Astrocyte (in vitro differentiated cells and primary cell): ENCODE measurements at regions not wholly inside any gene's neighbourhood (a gene's known extent, or its start where the extent isn't known, plus 50 kb on each side); places are given as distances from the start of the nearest gene placed in this dataset.
A peak's percentile ranks its signal among the peaks of the same experiment; 100 is the strongest.

ENCODE experiments used
- DNase-seq: peaks from one replicate; pipeline ENCODE4 v3.0.0-alpha.2; 2010; ENCODE audit warnings: low read depth
- FAIRE-seq: peaks from 2 replicates; lab custom pipeline; 2011; peaks lifted over from hg19 to GRCh38; lab: Jason Lieb, UNC
- H2AFZ ChIP-seq: 2 replicates; pipeline ENCODE4 v1.6.0; 2012; ENCODE audit warnings: low read depth, low read length, inconsistent platforms
- H3K27ac ChIP-seq: 2 replicates; pipeline ENCODE4 v1.5.1; 2011; ENCODE audit warnings: low read depth, low read length, inconsistent platforms
- H3K27me3 ChIP-seq: 2 replicates; pipeline ENCODE4 v1.6.0; 2011; ENCODE audit warnings: low read length, inconsistent platforms; ENCODE audit not compliant: insufficient read depth
- H3K36me3 ChIP-seq: 2 replicates; pipeline ENCODE4 v1.5.1; 2011; ENCODE audit warnings: low read length, inconsistent platforms; ENCODE audit not compliant: insufficient read depth
- H3K4me1 ChIP-seq: 2 replicates; pipeline ENCODE4 v1.5.1; 2011; ENCODE audit warnings: low read length, inconsistent platforms; ENCODE audit not compliant: insufficient read depth
- H3K4me2 ChIP-seq: 2 replicates; pipeline ENCODE4 v1.6.0; 2012; ENCODE audit warnings: low read length, inconsistent platforms
- H3K4me3 ChIP-seq: 2 replicates; pipeline ENCODE4 v1.5.1; 2011; ENCODE audit warnings: low read depth, mild to moderate bottlenecking, low read length, inconsistent platforms; ENCODE audit not compliant: insufficient read depth
- H3K79me2 ChIP-seq: 2 replicates; pipeline ENCODE4 v1.6.0; 2012; ENCODE audit warnings: mild to moderate bottlenecking, low read length, inconsistent platforms; ENCODE audit not compliant: insufficient read depth
- H3K9ac ChIP-seq: 2 replicates; pipeline ENCODE4 v1.6.0; 2012; ENCODE audit warnings: mild to moderate bottlenecking, low read length, inconsistent platforms
- H3K9me3 ChIP-seq: 2 replicates; pipeline ENCODE4 v1.5.1; 2012; ENCODE audit warnings: low read depth, mild to moderate bottlenecking, low read length, inconsistent platforms; ENCODE audit not compliant: insufficient read depth
- H4K20me1 ChIP-seq: 2 replicates; pipeline ENCODE4 v1.6.0; 2012; ENCODE audit warnings: low read length, inconsistent platforms; ENCODE audit not compliant: insufficient read depth
- H3K27ac Mint-ChIP-seq: one replicate; pipeline ENCODE4 v1.8.0; 2021; ENCODE audit warnings: mild to moderate bottlenecking, mixed read lengths; ENCODE audit not compliant: unreplicated experiment
- H3K27me3 Mint-ChIP-seq: one replicate; pipeline ENCODE4 v1.8.0; 2021; ENCODE audit warnings: low read depth, mixed read lengths; ENCODE audit not compliant: unreplicated experiment
- H3K36me3 Mint-ChIP-seq: one replicate; pipeline ENCODE4 v1.8.0; 2021; ENCODE audit warnings: low read depth, mixed read lengths; ENCODE audit not compliant: unreplicated experiment
- H3K4me1 Mint-ChIP-seq: one replicate; pipeline ENCODE4 v1.8.0; 2021; ENCODE audit warnings: low read depth, mixed read lengths; ENCODE audit not compliant: unreplicated experiment
- H3K4me3 Mint-ChIP-seq: one replicate; pipeline ENCODE4 v1.8.0; 2021; ENCODE audit warnings: mild to moderate bottlenecking, moderate library complexity, mixed read lengths; ENCODE audit not compliant: unreplicated experiment
- H3K9me3 Mint-ChIP-seq: one replicate; pipeline ENCODE4 v1.8.0; 2021; ENCODE audit warnings: mild to moderate bottlenecking, mixed read lengths; ENCODE audit not compliant: unreplicated experiment
- EZH2 ChIP-seq: IDR thresholded peaks from 2 replicates; pipeline ENCODE4 v1.6.1; 2012; ENCODE audit warnings: mild to moderate bottlenecking, low read length, inconsistent platforms; ENCODE audit not compliant: insufficient read depth
- TF ChIP-seq, protein P1 (sequence below): IDR thresholded peaks from 2 replicates; pipeline ENCODE4 v1.5.1; 2011; ENCODE audit warnings: low read depth, mild to moderate bottlenecking, inconsistent platforms, low read length, moderate library complexity; ENCODE audit not compliant: insufficient read depth

DNA sequence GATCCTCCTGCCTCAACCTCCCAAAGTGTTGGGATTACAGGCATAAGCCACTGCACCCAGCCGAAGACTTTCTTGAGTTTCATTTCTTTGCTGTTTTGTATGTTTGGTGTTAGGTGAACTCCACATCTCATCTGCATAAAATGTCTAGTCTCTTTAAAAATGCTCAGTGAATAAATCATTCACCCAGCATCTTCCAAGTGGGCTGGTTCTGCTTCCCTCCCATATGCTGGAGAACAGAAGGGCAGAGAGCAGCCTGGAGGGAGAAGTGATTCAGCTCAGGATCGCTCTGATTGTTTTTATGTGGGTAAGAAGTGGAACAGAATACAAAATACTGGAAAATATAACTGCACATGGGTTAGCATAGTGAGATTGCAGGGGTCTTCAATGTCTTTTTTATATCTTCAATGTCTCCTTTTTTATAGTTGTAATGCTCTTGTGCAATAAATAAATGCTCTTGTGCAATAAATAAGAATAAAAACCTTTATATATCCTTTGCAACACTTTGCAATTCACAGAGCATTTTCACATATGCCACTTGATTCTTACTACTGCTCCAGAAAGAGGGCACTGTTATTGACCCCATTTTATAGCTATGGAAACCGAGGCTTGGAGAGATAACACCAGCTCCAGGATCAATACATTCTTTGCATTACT is 253.0 kb upstream of the NCKAP5 start:
- H3K4me3 ChIP-seq, result no peak overlapping the region
- H3K27me3 ChIP-seq, result no peaks in the 10 kb centered on the region
- peak overlapping the region; percentile 10 for H3K9ac ChIP-seq
- peaks cover 2% of the 10 kb centered on the region for H3K9me3 Mint-ChIP-seq
- no peak overlapping the region for H3K4me3 Mint-ChIP-seq
- no peak overlapping the region for H3K27ac Mint-ChIP-seq
- H3K27me3 Mint-ChIP-seq, result no peaks in the 10 kb centered on the region
- no peaks in the 10 kb centered on the region for H3K36me3 ChIP-seq
- peak; percentile 26 for FAIRE-seq
- H3K4me1 ChIP-seq, result peaks cover 39% of the 10 kb centered on the region
- DNase-seq, result peak; percentile 86
- H3K4me2 ChIP-seq, result peak overlapping the region; percentile 29
- no peak for TF ChIP-seq EZH2
- H3K36me3 Mint-ChIP-seq, result peaks cover under 1% of the 10 kb centered on the region
- H3K27ac ChIP-seq, result peak overlapping the region; percentile 37
- H3K79me2 ChIP-seq, result no peaks in the 10 kb centered on the region
- no peaks in the 10 kb centered on the region for H4K20me1 ChIP-seq
- peaks cover 36% of the 10 kb centered on the region for H3K4me1 Mint-ChIP-seq
- no peak overlapping the region for H2AFZ ChIP-seq
- H3K9me3 ChIP-seq, result no peaks in the 10 kb centered on the region

DNA sequence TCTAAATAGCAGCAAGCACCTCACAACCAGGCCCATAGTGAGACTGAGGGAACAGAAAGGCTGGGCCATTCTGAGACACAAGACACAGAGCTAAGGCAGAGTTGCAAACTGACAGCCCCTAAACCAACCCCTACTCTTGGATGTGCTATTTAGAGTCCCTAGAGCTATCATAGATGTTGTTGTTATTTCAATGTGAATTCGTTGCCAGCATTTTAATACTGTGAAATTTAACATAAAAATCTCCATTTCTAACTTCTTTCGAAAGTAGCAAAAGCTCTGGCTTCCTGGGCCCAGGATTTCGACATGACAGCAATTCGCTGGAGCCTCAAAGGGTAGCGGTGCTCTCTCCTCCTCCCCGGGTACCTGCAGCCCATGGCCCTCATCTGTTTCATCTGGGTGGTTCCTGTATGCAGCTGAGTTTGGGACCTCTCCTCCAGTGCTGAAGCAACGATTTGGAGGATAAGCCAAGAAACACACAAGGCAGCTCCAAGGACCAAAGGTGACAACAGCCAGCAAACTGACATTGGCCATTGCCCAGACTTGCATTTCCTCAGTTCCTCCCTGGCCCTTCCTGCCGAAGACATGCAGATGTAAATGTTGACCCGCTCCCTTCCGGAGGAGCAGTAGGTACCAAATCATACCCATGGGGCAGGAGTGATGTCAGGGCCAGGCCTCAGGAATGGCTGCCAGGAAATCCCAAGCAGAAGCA is 254.4 kb upstream of the NCKAP5 start:
- no peak overlapping the region for H3K4me2 ChIP-seq
- H3K9me3 ChIP-seq, result no peaks in the 10 kb centered on the region
- no peak for TF ChIP-seq EZH2
- TF ChIP-seq, protein P1, sequence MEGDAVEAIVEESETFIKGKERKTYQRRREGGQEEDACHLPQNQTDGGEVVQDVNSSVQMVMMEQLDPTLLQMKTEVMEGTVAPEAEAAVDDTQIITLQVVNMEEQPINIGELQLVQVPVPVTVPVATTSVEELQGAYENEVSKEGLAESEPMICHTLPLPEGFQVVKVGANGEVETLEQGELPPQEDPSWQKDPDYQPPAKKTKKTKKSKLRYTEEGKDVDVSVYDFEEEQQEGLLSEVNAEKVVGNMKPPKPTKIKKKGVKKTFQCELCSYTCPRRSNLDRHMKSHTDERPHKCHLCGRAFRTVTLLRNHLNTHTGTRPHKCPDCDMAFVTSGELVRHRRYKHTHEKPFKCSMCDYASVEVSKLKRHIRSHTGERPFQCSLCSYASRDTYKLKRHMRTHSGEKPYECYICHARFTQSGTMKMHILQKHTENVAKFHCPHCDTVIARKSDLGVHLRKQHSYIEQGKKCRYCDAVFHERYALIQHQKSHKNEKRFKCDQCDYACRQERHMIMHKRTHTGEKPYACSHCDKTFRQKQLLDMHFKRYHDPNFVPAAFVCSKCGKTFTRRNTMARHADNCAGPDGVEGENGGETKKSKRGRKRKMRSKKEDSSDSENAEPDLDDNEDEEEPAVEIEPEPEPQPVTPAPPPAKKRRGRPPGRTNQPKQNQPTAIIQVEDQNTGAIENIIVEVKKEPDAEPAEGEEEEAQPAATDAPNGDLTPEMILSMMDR, result no peak
- H3K27me3 ChIP-seq, result no peaks in the 10 kb centered on the region
- H3K27ac ChIP-seq, result no peak overlapping the region
- peaks cover 2% of the 10 kb centered on the region for H3K9me3 Mint-ChIP-seq
- DNase-seq (no peak), FAIRE-seq (no peak)
- peaks cover 32% of the 10 kb centered on the region for H3K4me1 ChIP-seq
- no peaks in the 10 kb centered on the region for H3K79me2 ChIP-seq
- H3K36me3 ChIP-seq, result no peaks in the 10 kb centered on the region
- no peak overlapping the region for H3K4me3 Mint-ChIP-seq
- no peak overlapping the region for H3K9ac ChIP-seq
- no peak overlapping the region for H3K27ac Mint-ChIP-seq
- H3K27me3 Mint-ChIP-seq, result no peaks in the 10 kb centered on the region
- H3K4me3 ChIP-seq, result no peak overlapping the region
- H4K20me1 ChIP-seq, result no peaks in the 10 kb centered on the region
- H3K4me1 Mint-ChIP-seq, result peaks cover 24% of the 10 kb centered on the region
- peaks cover 2% of the 10 kb centered on the region for H3K36me3 Mint-ChIP-seq
- H2AFZ ChIP-seq, result no peak overlapping the region

DNA sequence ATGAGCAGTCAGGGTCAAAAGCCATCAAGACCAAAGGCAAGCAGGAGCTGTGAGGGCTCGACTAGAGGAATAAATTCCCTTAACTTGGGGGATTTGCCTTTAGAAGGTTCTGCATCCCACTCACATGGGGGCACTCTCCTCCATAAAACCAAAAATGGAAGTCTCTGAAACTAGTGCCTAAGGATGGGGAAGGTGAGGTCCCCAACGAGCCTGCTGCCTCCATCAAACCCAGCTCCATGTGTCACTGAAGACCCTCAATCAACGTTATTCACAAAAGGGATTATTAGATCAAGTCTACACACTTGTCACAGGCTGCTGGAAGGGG is 254.9 kb upstream of the NCKAP5 start:
- H3K9ac ChIP-seq, result no peak overlapping the region
- H2AFZ ChIP-seq, result no peak overlapping the region
- no peak for TF ChIP-seq EZH2
- TF ChIP-seq, protein P1, result no peak
- no peaks in the 10 kb centered on the region for H3K79me2 ChIP-seq
- no peaks in the 10 kb centered on the region for H4K20me1 ChIP-seq
- no peak overlapping the region for H3K4me3 Mint-ChIP-seq
- no peak for DNase-seq
- H3K27ac Mint-ChIP-seq, result no peak overlapping the region
- H3K27ac ChIP-seq, result no peak overlapping the region
- FAIRE-seq, result no peak
- no peak overlapping the region for H3K4me2 ChIP-seq
- peaks cover 2% of the 10 kb centered on the region for H3K9me3 Mint-ChIP-seq
- peaks cover 19% of the 10 kb centered on the region for H3K4me1 Mint-ChIP-seq
- H3K4me1 ChIP-seq, result peaks cover 32% of the 10 kb centered on the region
- H3K9me3 ChIP-seq, result no peaks in the 10 kb centered on the region
- H3K27me3 ChIP-seq, result no peaks in the 10 kb centered on the region
- peaks cover 2% of the 10 kb centered on the region for H3K36me3 Mint-ChIP-seq
- H3K4me3 ChIP-seq, result no peak overlapping the region
- no peaks in the 10 kb centered on the region for H3K36me3 ChIP-seq
- no peaks in the 10 kb centered on the region for H3K27me3 Mint-ChIP-seq
